Thoracic aorta (tissue), 2 donors: ENCODE measurements at regions not wholly inside any gene's neighbourhood (a gene's known extent, or its start where the extent isn't known, plus 50 kb on each side); places are given as distances from the start of the nearest gene placed in this dataset.

Experiments used
- ATAC-seq: fragments of 150-250 bp; one replicate; pipeline ENCODE4 v1.8.0; 2017; ENCODE audit warnings: low read depth; ENCODE audit not compliant: insufficient number of reproducible peaks, low FRiP score
- DNase-seq: peaks from one replicate; pipeline ENCODE4 v3.0.0-alpha.2; 2020; ENCODE audit warnings: low spot score
- H3K27ac ChIP-seq, 2 donors: fragments of 200-600 bp; sonication (generic); 1 replicate in 1 of 2; 2 replicates in 1 of 2; pipeline ENCODE4 v1.5.1; 2016; ENCODE audit warnings: mild to moderate bottlenecking in 2 of 2, moderate library complexity in 2 of 2
- H3K27me3 ChIP-seq: fragments of 200-600 bp; sonication (generic); replicated peaks from 2 replicates; pipeline ENCODE4 v1.6.0; 2016; ENCODE audit warnings: mild to moderate bottlenecking; ENCODE audit not compliant: insufficient read depth
- H3K36me3 ChIP-seq: fragments of 200-600 bp; sonication (generic); one replicate; pipeline ENCODE4 v1.5.1; 2016
- H3K4me1 ChIP-seq, 2 donors: fragments of 200-600 bp; sonication (generic); 1 replicate in 1 of 2; 2 replicates in 1 of 2; pipeline versions ENCODE4 v1.5.1 to v1.6.0; 2016; ENCODE audit warnings: low read depth in 2 of 2, mild to moderate bottlenecking in 1 of 2; ENCODE audit not compliant: control insufficient read depth in 1 of 2
- H3K4me3 ChIP-seq: fragments of 200-600 bp; sonication (generic); 2 replicates; pipeline ENCODE4 v1.5.1; 2016; ENCODE audit warnings: mild to moderate bottlenecking
- H3K9me3 ChIP-seq: fragments of 200-600 bp; sonication (generic); 2 replicates; pipeline ENCODE4 v1.5.1; 2016
- TF ChIP-seq, protein P1 (sequence below): fragments of 200-600 bp; sonication (generic); IDR thresholded peaks from one replicate; pipeline ENCODE4 v1.5.1; 2019; ENCODE audit warnings: antibody characterized with exemption

DNA sequence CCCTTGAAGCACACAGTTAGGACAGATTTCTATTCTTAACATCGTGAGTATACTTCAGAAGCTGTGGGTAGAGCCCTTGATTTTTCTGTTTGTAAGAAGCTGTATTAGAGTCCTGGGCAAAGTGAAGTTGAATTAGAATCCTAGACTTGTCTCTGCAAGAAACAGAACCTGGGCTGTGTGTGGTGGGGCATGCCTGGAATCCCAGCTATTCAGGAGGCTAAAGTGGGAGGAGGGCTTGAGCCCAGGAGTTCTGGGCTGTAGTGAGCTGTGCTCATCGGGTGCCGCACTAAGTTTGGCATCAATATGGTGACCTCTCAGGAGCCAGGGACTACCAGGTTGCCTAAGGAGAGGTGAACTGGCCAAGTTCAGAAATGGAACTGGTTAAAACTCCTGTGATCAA lies 183.4 kb downstream of the GNAI1 start:
- Histone ChIP-seq H3K36me3 (no peaks in the 10 kb centered on the region), H3K27ac (no peak overlapping the region), H3K9me3 (no peaks in the 10 kb centered on the region), H3K27me3 (no peaks in the 10 kb centered on the region), H3K4me1 (no peaks in the 10 kb centered on the region), H3K4me3 (no peak overlapping the region)
- ATAC-seq, result no peak
- TF ChIP-seq, protein P1, sequence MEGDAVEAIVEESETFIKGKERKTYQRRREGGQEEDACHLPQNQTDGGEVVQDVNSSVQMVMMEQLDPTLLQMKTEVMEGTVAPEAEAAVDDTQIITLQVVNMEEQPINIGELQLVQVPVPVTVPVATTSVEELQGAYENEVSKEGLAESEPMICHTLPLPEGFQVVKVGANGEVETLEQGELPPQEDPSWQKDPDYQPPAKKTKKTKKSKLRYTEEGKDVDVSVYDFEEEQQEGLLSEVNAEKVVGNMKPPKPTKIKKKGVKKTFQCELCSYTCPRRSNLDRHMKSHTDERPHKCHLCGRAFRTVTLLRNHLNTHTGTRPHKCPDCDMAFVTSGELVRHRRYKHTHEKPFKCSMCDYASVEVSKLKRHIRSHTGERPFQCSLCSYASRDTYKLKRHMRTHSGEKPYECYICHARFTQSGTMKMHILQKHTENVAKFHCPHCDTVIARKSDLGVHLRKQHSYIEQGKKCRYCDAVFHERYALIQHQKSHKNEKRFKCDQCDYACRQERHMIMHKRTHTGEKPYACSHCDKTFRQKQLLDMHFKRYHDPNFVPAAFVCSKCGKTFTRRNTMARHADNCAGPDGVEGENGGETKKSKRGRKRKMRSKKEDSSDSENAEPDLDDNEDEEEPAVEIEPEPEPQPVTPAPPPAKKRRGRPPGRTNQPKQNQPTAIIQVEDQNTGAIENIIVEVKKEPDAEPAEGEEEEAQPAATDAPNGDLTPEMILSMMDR, result no peak
- DNase-seq, result no peak

DNA sequence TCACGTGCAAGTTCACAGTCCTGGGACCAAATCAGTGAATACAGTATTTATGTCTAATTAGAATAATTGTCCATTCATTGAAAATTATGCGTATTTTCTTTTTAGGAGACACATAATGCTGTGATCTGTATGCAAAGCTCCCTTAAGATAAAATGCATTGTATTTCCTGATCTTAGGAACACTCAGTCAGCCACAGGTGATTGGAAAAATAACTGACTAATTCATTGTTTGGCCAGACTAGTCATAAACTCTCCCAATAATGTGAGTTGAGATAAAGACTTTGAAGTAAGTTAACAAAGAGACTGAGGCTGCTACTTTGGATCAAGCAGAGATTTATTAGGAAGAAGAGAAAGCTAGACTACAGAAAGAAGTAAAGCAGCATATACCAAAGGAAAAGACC lies 182.2 kb downstream of the GNAI1 start:
- Histone ChIP-seq H3K4me3 (no peak overlapping the region), H3K4me1 (peaks cover 7 to 9% of the 10 kb centered on the region in 2 donors), H3K27ac (no peak overlapping the region), H3K36me3 (no peaks in the 10 kb centered on the region), H3K9me3 (no peaks in the 10 kb centered on the region), H3K27me3 (no peaks in the 10 kb centered on the region)
- no peak for DNase-seq
- no peak for ATAC-seq
- TF ChIP-seq, protein P1, result no peak

DNA sequence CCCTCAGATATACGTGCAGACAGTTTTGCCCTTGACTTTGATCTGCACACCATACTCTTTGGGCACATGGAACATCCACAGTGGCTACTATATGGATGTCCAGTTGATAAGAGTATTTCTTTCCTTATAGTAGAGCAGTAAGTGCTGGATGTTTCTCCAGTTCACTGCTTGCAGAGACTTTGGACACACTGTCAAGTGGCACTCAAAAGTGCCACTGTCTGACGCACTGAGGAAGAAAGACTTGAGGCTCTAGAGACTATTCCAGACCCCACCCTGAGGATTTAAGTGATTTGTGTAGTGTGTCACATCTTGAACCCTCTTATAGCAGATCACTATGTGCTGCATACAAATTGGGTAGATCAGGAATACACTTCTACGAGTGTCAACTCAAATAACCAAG lies 179.1 kb downstream of the GNAI1 start:
- no peak overlapping the region for H3K4me3 ChIP-seq
- H3K36me3 ChIP-seq, result no peaks in the 10 kb centered on the region
- no peaks in the 10 kb centered on the region for H3K27me3 ChIP-seq
- ATAC-seq, result no peak
- H3K4me1 ChIP-seq, result peaks cover 11 to 22% of the 10 kb centered on the region in 2 donors
- DNase-seq, result no peak
- H3K9me3 ChIP-seq, result no peaks in the 10 kb centered on the region
- TF ChIP-seq, protein P1, result no peak
- no peak overlapping the region for H3K27ac ChIP-seq

DNA sequence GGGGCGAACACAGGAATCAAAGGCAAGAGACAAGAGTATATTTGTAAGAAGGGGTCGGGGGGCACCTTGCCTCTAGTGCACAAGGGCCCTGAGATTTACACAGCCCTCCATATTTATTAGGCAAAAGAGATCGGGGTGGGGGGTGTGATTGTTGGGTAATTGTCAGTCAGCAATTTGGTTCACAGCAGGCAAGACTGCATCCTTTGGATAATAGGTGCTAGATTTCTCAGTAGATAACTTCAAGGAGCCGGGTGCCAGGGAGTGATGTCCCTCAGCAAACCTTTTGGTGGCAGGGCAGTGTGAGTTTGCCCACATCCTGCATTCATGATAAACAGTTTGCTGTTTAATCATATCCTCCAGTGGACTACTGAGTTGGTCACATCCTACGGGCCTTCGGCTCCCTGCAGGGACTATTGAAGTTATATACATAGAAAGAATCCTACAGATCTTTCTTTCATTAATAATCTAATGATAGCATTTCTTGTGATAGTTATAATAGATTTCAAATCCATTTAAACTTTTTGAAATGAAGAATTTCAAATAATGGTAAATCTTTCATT lies 178.5 kb downstream of the GNAI1 start:
- TF ChIP-seq, protein P1, result no peak
- no peaks in the 10 kb centered on the region for H3K9me3 ChIP-seq
- DNase-seq (no peak), ATAC-seq (no peak)
- H3K4me3 ChIP-seq, result no peak overlapping the region
- H3K27me3 ChIP-seq, result no peaks in the 10 kb centered on the region
- peaks cover 11 to 22% of the 10 kb centered on the region in 2 donors for H3K4me1 ChIP-seq
- no peaks in the 10 kb centered on the region for H3K36me3 ChIP-seq
- no peak overlapping the region for H3K27ac ChIP-seq

DNA sequence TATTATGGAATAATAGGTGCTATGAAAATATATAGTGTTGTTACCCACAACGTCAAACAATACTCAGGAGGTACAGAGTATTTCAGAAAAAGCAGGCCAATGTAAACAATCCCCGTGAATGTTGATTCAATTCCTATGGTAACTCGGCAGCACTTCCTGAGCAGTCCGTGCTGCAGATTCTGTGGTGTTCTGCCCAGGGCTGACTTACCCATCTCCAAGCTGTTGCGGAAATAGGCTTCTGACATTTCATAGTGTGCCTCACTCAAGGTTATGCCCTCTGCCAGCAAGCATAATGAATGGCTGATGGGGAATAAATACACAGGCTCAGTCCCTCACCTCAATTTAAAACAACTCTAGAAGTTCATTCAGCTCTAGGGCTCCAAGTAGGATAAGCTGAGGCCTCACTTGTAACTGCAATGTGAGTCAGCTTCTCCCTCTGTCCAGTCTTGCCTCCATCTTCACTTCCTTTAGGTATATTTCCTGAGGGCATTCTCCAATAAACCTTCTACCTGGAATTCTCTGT lies 177.6 kb downstream of the GNAI1 start:
- no peak for ATAC-seq
- H3K27ac ChIP-seq, result no peak overlapping the region
- no peaks in the 10 kb centered on the region for H3K27me3 ChIP-seq
- H3K4me1 ChIP-seq, result peaks cover 11 to 22% of the 10 kb centered on the region in 2 donors
- no peak for DNase-seq
- H3K36me3 ChIP-seq, result no peaks in the 10 kb centered on the region
- TF ChIP-seq, protein P1, result no peak
- no peak overlapping the region for H3K4me3 ChIP-seq
- no peaks in the 10 kb centered on the region for H3K9me3 ChIP-seq
